Endothelial cell of umbilical vein (primary cell): ENCODE measurements at regions not wholly inside any gene's neighbourhood (a gene's known extent, or its start where the extent isn't known, plus 50 kb on each side); places are given as distances from the start of the nearest gene placed in this dataset.
A peak's percentile ranks its signal among the peaks of the same experiment; 100 is the strongest.

Experiments
- BruUV-seq: library from RNA; stranded (reverse); fragments of 400-500 nt; replicated peaks from 2 replicates; lab custom pipeline; 2021; lab: Mats Ljungman, UMichigan
- CTCF ChIA-PET: fragments of 300-600, 350-600 bp; sonication (Branson Sonifier 250); formaldehyde crosslinking; loops from one replicate; lab custom pipeline; 2021; ENCODE audit warnings: antibody characterized with exemption, inconsistent platforms; lab: Charles Lee
- POLR2A ChIA-PET: fragments of 300-600, 350-600 bp; sonication (Branson Sonifier 250); formaldehyde crosslinking; loops from one replicate; lab custom pipeline; 2021; ENCODE audit warnings: antibody characterized with exemption, inconsistent platforms; lab: Charles Lee
- DNase-seq: peaks from one replicate; pipeline ENCODE4 v3.0.0-alpha.2; 2011; ENCODE audit warnings: low read depth, low spot score
- FAIRE-seq: peaks from 2 replicates; lab custom pipeline; 2011; peaks lifted over from hg19 to GRCh38; lab: Jason Lieb, UNC
- H2AFZ ChIP-seq: 2 replicates; pipeline ENCODE4 v1.6.0; 2012; ENCODE audit warnings: low read depth, low read length, control low read depth, inconsistent platforms
- H3K27ac ChIP-seq: 2 replicates; pipeline ENCODE4 v1.5.1; 2011; ENCODE audit warnings: low read depth, mild to moderate bottlenecking, control low read depth, low read length, moderate library complexity; ENCODE audit not compliant: insufficient read depth
- H3K27me3 ChIP-seq, 2 experiments: 2 replicates each; pipeline versions ENCODE4 v1.6.0 to v1.6.1; 2011; ENCODE audit warnings: low read length in 2 of 2, mixed read lengths in 1 of 2; ENCODE audit not compliant: control insufficient read depth in 2 of 2, insufficient read depth in 2 of 2
- H3K36me3 ChIP-seq, 2 experiments: 2 replicates in 1 of 2; 3 replicates in 1 of 2; pipeline ENCODE4 v1.5.1; 2011; ENCODE audit warnings: low read length in 2 of 2, mild to moderate bottlenecking in 1 of 2, moderate library complexity in 1 of 2; ENCODE audit not compliant: control insufficient read depth in 2 of 2, insufficient read depth in 2 of 2; ENCODE audit errors: extremely low read depth in 1 of 2
- H3K4me1 ChIP-seq: 3 replicates; pipeline ENCODE4 v1.5.1; 2011; ENCODE audit warnings: mild to moderate bottlenecking, low read length; ENCODE audit not compliant: control insufficient read depth, insufficient read depth; ENCODE audit errors: extremely low read depth
- H3K4me2 ChIP-seq: 2 replicates; pipeline ENCODE4 v1.6.1; 2011; ENCODE audit warnings: low read length, control low read depth, mixed read lengths; ENCODE audit not compliant: insufficient read depth
- H3K4me3 ChIP-seq, 3 experiments: fragments of 200-600 bp in 1 of 3; sonication (generic), shearing (Covaris generic) in 1 of 3; replicated peaks in 1 of 3; 2 replicates each; pipeline ENCODE4 v1.5.1; 2011 to 2016; ENCODE audit warnings: control low read depth in 3 of 3, low read length in 3 of 3, mild to moderate bottlenecking in 2 of 3, inconsistent platforms in 1 of 3, low read depth in 1 of 3, moderate library complexity in 1 of 3; ENCODE audit not compliant: insufficient read depth in 1 of 3
- H3K79me2 ChIP-seq: 2 replicates; pipeline ENCODE4 v1.6.0; 2012; ENCODE audit warnings: low read length, inconsistent platforms; ENCODE audit not compliant: control insufficient read depth, insufficient read depth
- H3K9ac ChIP-seq: replicated peaks from 2 replicates; pipeline ENCODE3; 2011; ENCODE audit warnings: low read length, control low read depth; ENCODE audit not compliant: insufficient read depth; ENCODE audit errors: extremely low read depth
- H3K9me1 ChIP-seq: replicated peaks from 3 replicates; pipeline ENCODE4 v1.6.0; 2011; ENCODE audit warnings: mild to moderate bottlenecking, low read length; ENCODE audit not compliant: control insufficient read depth, insufficient read depth; ENCODE audit errors: extremely low read depth
- H3K9me3 ChIP-seq: replicated peaks from 2 replicates; pipeline ENCODE4 v1.5.1; 2012; ENCODE audit warnings: low read length, inconsistent platforms; ENCODE audit not compliant: control insufficient read depth, insufficient read depth
- H4K20me1 ChIP-seq: replicated peaks from 2 replicates; pipeline ENCODE3; 2011; ENCODE audit warnings: mild to moderate bottlenecking, low read length; ENCODE audit not compliant: control insufficient read depth, insufficient read depth; ENCODE audit errors: extremely low read depth
- EZH2 ChIP-seq: IDR thresholded peaks from 2 replicates; pipeline ENCODE4 v1.6.1; 2012; ENCODE audit warnings: borderline replicate concordance, low read depth, mild to moderate bottlenecking, moderate library complexity, low read length, inconsistent platforms; ENCODE audit not compliant: severe bottlenecking
- FOS ChIP-seq: IDR thresholded peaks from 2 replicates; pipeline ENCODE4 v1.6.1; 2011; ENCODE audit warnings: mild to moderate bottlenecking, low read length, moderate library complexity, borderline replicate concordance; ENCODE audit not compliant: insufficient read depth
- GATA2 ChIP-seq: IDR thresholded peaks from 2 replicates; pipeline ENCODE4 v1.7.0; 2011; ENCODE audit warnings: low read depth, mild to moderate bottlenecking, moderate library complexity, mixed read lengths, low read length; ENCODE audit not compliant: insufficient read length, insufficient read depth
- JUN ChIP-seq: IDR thresholded peaks from 2 replicates; pipeline ENCODE4 v1.6.1; 2011; ENCODE audit warnings: borderline replicate concordance, low read depth; ENCODE audit not compliant: insufficient read length, insufficient read depth
- MYC ChIP-seq: IDR thresholded peaks from one replicate; pipeline ENCODE4 v1.6.1; 2011; ENCODE audit warnings: mild to moderate bottlenecking, low read depth, low read length
- POLR2A ChIP-seq: IDR thresholded peaks from 2 replicates; pipeline ENCODE4 v1.6.1; 2012; ENCODE audit warnings: low read depth, mild to moderate bottlenecking, control low read depth, low read length
- POLR2AphosphoS5 ChIP-seq: IDR thresholded peaks from 2 replicates; pipeline ENCODE4 v1.6.1; 2012; ENCODE audit warnings: low read depth, mild to moderate bottlenecking, control low read depth, low read length, moderate library complexity; ENCODE audit not compliant: insufficient read depth
- dilution Hi-C: fragments of 300-500 bp; cut with MboI; formaldehyde crosslinking; loops from one replicate; pipeline ENCODE4 v1.15.0; 2019; ENCODE audit warnings: low sequenced_read_pairs; ENCODE audit not compliant: extremely low pct_ligation_motif_present
- intact Hi-C: fragments of 100-400 bp; cut with micrococcal nuclease; formaldehyde crosslinking; loops from one replicate; pipeline ENCODE4 v1.10.0; 2022
- TF ChIP-seq, protein P1 (sequence below): IDR thresholded peaks from 2 replicates; pipeline ENCODE4 v1.6.1; 2011; ENCODE audit not compliant: insufficient read depth, insufficient read length
- TF ChIP-seq, protein P2 (sequence below), 2 donors: IDR thresholded peaks; 1 replicate in 1 of 2; 2 replicates in 1 of 2; pipeline ENCODE4 v1.5.1; 2011; ENCODE audit warnings: low read length in 2 of 2, mild to moderate bottlenecking in 2 of 2, moderate library complexity in 2 of 2, control low read depth in 1 of 2, inconsistent platforms in 1 of 2, low read depth in 1 of 2; ENCODE audit not compliant: insufficient read depth in 1 of 2; ENCODE audit errors: extremely low read depth in 1 of 2

DNA sequence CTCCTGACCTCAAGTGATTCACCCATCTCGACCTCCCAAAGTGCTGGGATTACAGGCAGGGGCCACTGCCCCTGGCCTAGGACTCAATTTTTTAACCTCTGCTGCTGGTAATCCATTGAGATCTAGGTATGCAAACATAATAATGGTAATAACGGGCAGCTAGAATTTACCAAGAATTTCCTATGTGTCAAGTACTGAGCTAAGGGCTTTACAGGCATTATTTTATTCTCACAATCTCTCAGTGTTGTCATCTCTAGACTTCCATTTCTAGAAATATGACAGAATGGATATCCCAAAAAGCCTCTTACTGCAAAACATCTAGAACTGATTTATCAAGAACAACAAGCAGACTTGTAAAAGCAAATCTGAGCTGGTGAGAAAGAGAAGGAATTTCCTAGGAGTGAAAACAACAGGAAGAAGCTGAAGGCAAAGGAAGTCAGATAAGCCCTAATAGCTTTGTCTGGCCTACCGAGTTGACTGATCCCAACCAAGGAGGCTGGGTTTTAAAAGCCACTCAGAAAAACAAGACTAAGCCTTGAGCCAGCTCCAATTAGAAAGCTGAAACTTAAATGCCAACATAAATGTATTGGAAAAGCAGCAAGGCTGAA, 70.6 kb downstream of the CCDC71L start:
- H3K4me3 ChIP-seq: no peak overlapping the region
- no peaks in the 10 kb centered on the region for H3K27me3 ChIP-seq
- peaks cover 30% of the 10 kb centered on the region for H3K4me1 ChIP-seq
- no peaks in the 10 kb centered on the region for H3K36me3 ChIP-seq
- no peaks in the 10 kb centered on the region for H3K9me1 ChIP-seq
- POLR2A ChIA-PET: interaction anchor here (0.8 to 1.5 kb wide), 6 partner anchors 8 to 306 kb away, joined by 3 to 5 read pairs (median 4); partner anchors contain the start of gene NAMPT
- peak overlapping the region; percentile 89 for H3K27ac ChIP-seq
- no peaks in the 10 kb centered on the region for H3K9me3 ChIP-seq
- peak overlapping the region; percentile 66 for H3K4me2 ChIP-seq
- peak; percentile 98 for DNase-seq
- no peaks in the 10 kb centered on the region for H4K20me1 ChIP-seq
- peak; percentile 49 for TF ChIP-seq JUN
- TF ChIP-seq MYC: no peak
- TF ChIP-seq POLR2AphosphoS5: peak; percentile 74
- peak; percentile 98 for TF ChIP-seq GATA2
- no peak overlapping the region for H2AFZ ChIP-seq
- BruUV-seq: TSS peak; percentile 43
- intact Hi-C loops: loop anchor here (1.0 to 10.0 kb wide), 9 partner anchors 19 to 454 kb away; partner anchors contain the start of genes CCDC71L and PRKAR2B
- peak overlapping the region; percentile 71 for H3K9ac ChIP-seq
- CTCF ChIA-PET: interaction anchor here (0.7 to 3.0 kb wide), 24 partner anchors 8 to 1004 kb away, joined by 3 to 56 read pairs (median 4); partner anchors contain the start of genes CCDC71L and NAMPT
- no peaks in the 10 kb centered on the region for H3K79me2 ChIP-seq
- dilution Hi-C loops: no loop called here
- FAIRE-seq: peak; percentile 92

DNA sequence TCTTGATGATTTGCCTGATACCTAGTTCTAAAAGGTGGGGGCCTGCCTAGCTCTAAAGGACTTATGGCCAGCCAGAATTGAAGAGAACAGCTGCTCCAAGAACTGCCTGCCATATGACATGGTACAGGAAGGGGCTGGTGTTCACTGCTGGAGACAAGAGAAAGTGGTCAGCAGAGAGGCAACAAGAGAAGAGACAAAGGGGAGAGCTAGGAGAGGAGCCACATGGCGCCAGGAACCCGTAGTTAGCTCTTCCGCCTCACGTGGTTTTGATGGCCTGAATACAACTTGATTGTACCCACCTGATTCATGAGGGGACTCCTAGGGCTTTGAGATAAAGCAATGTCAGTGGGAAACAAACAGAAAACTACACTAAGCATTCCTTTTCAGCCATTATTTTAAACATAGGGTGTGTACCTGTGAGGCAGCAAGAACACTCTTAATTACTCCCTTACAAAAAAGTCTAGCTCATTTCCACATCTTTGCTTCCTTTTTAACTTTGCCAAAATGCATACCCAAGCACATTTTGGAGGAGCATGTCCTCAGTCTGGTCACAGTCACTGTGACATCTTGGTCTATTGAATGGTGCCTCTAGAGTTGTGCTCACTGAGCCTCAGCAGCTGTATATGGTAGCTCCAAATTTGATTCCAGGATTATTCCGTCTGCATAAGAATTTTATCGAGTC, 71.6 kb downstream of the CCDC71L start:
- no peaks in the 10 kb centered on the region for H4K20me1 ChIP-seq
- H3K27ac ChIP-seq: peak overlapping the region; percentile 89
- peaks cover 30% of the 10 kb centered on the region for H3K4me1 ChIP-seq
- no peak overlapping the region for H3K4me3 ChIP-seq
- peak overlapping the region; percentile 41 for H3K4me2 ChIP-seq
- H3K9me3 ChIP-seq: no peaks in the 10 kb centered on the region
- DNase-seq: no peak
- no peaks in the 10 kb centered on the region for H3K79me2 ChIP-seq
- H3K9ac ChIP-seq: no peak overlapping the region
- H3K9me1 ChIP-seq: no peaks in the 10 kb centered on the region
- intact Hi-C loops (no loop called here), dilution Hi-C loops (no loop called here)
- no peaks in the 10 kb centered on the region for H3K27me3 ChIP-seq
- TF ChIP-seq, protein P1, sequence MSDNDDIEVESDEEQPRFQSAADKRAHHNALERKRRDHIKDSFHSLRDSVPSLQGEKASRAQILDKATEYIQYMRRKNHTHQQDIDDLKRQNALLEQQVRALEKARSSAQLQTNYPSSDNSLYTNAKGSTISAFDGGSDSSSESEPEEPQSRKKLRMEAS: no peak
- TF ChIP-seq FOS: no peak
- TF ChIP-seq JUN: no peak
- no peak for TF ChIP-seq GATA2
- no peak for TF ChIP-seq MYC
- no peak for TF ChIP-seq EZH2
- TF ChIP-seq POLR2AphosphoS5: no peak
- TF ChIP-seq POLR2A: no peak
- TF ChIP-seq, protein P2, sequence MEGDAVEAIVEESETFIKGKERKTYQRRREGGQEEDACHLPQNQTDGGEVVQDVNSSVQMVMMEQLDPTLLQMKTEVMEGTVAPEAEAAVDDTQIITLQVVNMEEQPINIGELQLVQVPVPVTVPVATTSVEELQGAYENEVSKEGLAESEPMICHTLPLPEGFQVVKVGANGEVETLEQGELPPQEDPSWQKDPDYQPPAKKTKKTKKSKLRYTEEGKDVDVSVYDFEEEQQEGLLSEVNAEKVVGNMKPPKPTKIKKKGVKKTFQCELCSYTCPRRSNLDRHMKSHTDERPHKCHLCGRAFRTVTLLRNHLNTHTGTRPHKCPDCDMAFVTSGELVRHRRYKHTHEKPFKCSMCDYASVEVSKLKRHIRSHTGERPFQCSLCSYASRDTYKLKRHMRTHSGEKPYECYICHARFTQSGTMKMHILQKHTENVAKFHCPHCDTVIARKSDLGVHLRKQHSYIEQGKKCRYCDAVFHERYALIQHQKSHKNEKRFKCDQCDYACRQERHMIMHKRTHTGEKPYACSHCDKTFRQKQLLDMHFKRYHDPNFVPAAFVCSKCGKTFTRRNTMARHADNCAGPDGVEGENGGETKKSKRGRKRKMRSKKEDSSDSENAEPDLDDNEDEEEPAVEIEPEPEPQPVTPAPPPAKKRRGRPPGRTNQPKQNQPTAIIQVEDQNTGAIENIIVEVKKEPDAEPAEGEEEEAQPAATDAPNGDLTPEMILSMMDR (IDR thresholded peaks at IDR 0.05; ENCODE audit: extremely low read depth in 1 of 2, insufficient read depth in 1 of 2, low read depth in 1 of 2, low read length in 2 of 2): no peak
- no peak overlapping the region for H2AFZ ChIP-seq
- POLR2A ChIA-PET: interaction anchor here (1.5 kb wide), 1 partner anchor 51 kb away, joined by 5 read pairs; no protein-coding TSS in a partner anchor
- CTCF ChIA-PET: interaction anchor here (1.3 to 3.0 kb wide), 9 partner anchors 9 to 148 kb away, joined by 3 to 30 read pairs (median 10); partner anchors contain the start of gene CCDC71L
- BruUV-seq: no TSS peak
- no peak for FAIRE-seq
- no peaks in the 10 kb centered on the region for H3K36me3 ChIP-seq
